HepG2 (cell line): ENCODE measurements at regions not wholly inside any gene's neighbourhood (a gene's known extent, or its start where the extent isn't known, plus 50 kb on each side); places are given as distances from the start of the nearest gene placed in this dataset.
A peak's percentile ranks its signal among the peaks of the same experiment; 100 is the strongest.

Experiments
- AKAP8 ChIP-seq: sonication (generic); formaldehyde crosslinking; IDR thresholded peaks from 2 replicates; pipeline ENCODE4 v1.5.1; 2020; ENCODE audit warnings: mild to moderate bottlenecking, missing genetic modification reagents
- CEBPB ChIP-seq: IDR thresholded peaks from 2 replicates; pipeline ENCODE4 v1.6.1; 2011; ENCODE audit warnings: low read depth, low read length, improper control_type of control experiment, borderline replicate concordance
- E2F1 ChIP-seq: sonication (generic); formaldehyde crosslinking; IDR thresholded peaks from 2 replicates; pipeline ENCODE4 v1.5.0; 2020; ENCODE audit warnings: missing genetic modification reagents
- EHMT2 ChIP-seq: fragments of 200-600 bp; sonication (generic); IDR thresholded peaks from 2 replicates; pipeline ENCODE4 v1.7.0; 2017; ENCODE audit warnings: antibody characterized with exemption, low read depth, low read length, borderline replicate concordance
- ESRRA ChIP-seq: sonication (generic); formaldehyde crosslinking; IDR thresholded peaks from 2 replicates; pipeline ENCODE4 v1.5.1; 2020; ENCODE audit warnings: mild to moderate bottlenecking, low read depth, missing genetic modification reagents
- IRF2 ChIP-seq: IDR thresholded peaks from 2 replicates; pipeline ENCODE4 v1.6.1; 2018; ENCODE audit warnings: missing genetic modification reagents, missing compliant biosample characterization
- KDM5B ChIP-seq: sonication (generic); formaldehyde crosslinking; IDR thresholded peaks from 2 replicates; pipeline ENCODE4 v1.4.0; 2020; ENCODE audit warnings: missing genetic modification reagents, mild to moderate bottlenecking, borderline replicate concordance
- MEIS1 ChIP-seq: sonication (generic); formaldehyde crosslinking; IDR thresholded peaks from 2 replicates; pipeline ENCODE4 v1.9.0; 2021; ENCODE audit warnings: mild to moderate bottlenecking, missing genetic modification reagents, moderate library complexity, borderline replicate concordance
- NCOA1 ChIP-seq: sonication (generic); formaldehyde crosslinking; IDR thresholded peaks from 2 replicates; pipeline ENCODE4 v1.9.0; 2021; ENCODE audit warnings: missing genetic modification reagents
- NFE2L1 ChIP-seq: sonication (generic); formaldehyde crosslinking; IDR thresholded peaks from 2 replicates; pipeline ENCODE4 v1.4.0; 2020; ENCODE audit warnings: missing genetic modification reagents, mild to moderate bottlenecking, borderline replicate concordance
- NR1H2 ChIP-seq: sonication (generic); formaldehyde crosslinking; IDR thresholded peaks from 2 replicates; pipeline ENCODE4 v1.8.1; 2022; ENCODE audit warnings: low read depth, missing genetic modification reagents, borderline replicate concordance
- NR2F6 ChIP-seq, 2 experiments: IDR thresholded peaks; 2 replicates each; pipeline ENCODE4 v1.6.1; 2016; ENCODE audit warnings: antibody characterized with exemption in 1 of 2, mild to moderate bottlenecking in 1 of 2
- PHF21A ChIP-seq: sonication (generic); formaldehyde crosslinking; IDR thresholded peaks from 2 replicates; pipeline ENCODE4 v1.5.0; 2020; ENCODE audit warnings: mild to moderate bottlenecking, missing genetic modification reagents
- SOX6 ChIP-seq, 2 experiments: fragments of 450-650 bp in 1 of 2; sonication (generic) in 1 of 2; formaldehyde crosslinking in 1 of 2; IDR thresholded peaks; 2 replicates each; pipeline versions ENCODE4 v1.4.0 to v1.6.1; 2017 to 2020; ENCODE audit warnings: antibody characterized with exemption in 1 of 2, mild to moderate bottlenecking in 1 of 2, missing genetic modification reagents in 1 of 2
- SRSF9 ChIP-seq: fragments of 200-400 bp; formaldehyde crosslinking; IDR thresholded peaks from 2 replicates; pipeline ENCODE4 v1.6.1; 2018; ENCODE audit warnings: borderline replicate concordance, mild to moderate bottlenecking, low read depth, low read length; ENCODE audit not compliant: insufficient read depth, poor library complexity, severe bottlenecking
- U2AF1 ChIP-seq: fragments of 200-400 bp; formaldehyde crosslinking; optimal IDR thresholded peaks from 2 replicates; pipeline ENCODE3; 2017; ENCODE audit warnings: mild to moderate bottlenecking, low read depth, low read length
- YY1 ChIP-seq: IDR thresholded peaks from 2 replicates; pipeline ENCODE4 v1.6.1; 2011; ENCODE audit warnings: low read length, low read depth, moderate library complexity, mild to moderate bottlenecking; ENCODE audit not compliant: insufficient read depth, insufficient replicate concordance
- ZNF350 ChIP-seq: sonication (generic); formaldehyde crosslinking; IDR thresholded peaks from 2 replicates; pipeline ENCODE4 v1.4.0; 2020; ENCODE audit warnings: mild to moderate bottlenecking, low read depth, missing genetic modification reagents, borderline replicate concordance
- ZNF383 ChIP-seq: sonication (generic); formaldehyde crosslinking; IDR thresholded peaks from 2 replicates; pipeline ENCODE4 v1.4.0; 2020; ENCODE audit warnings: missing genetic modification reagents, mild to moderate bottlenecking, borderline replicate concordance
- ZNF784 ChIP-seq: sonication (generic); formaldehyde crosslinking; IDR thresholded peaks from 2 replicates; pipeline ENCODE4 v1.5.1; 2020; ENCODE audit warnings: missing genetic modification reagents, mild to moderate bottlenecking, borderline replicate concordance
- TF ChIP-seq, protein P1 (sequence below): sonication (generic); formaldehyde crosslinking; conservative IDR thresholded peaks from 2 replicates; pipeline ENCODE4 v1.4.0; 2020; ENCODE audit warnings: mild to moderate bottlenecking, missing genetic modification reagents, moderate library complexity
- TF ChIP-seq, protein P2 (sequence below): sonication (generic); formaldehyde crosslinking; IDR thresholded peaks from 2 replicates; pipeline ENCODE4 v1.9.0; 2022; ENCODE audit warnings: low read depth, missing genetic modification reagents

DNA sequence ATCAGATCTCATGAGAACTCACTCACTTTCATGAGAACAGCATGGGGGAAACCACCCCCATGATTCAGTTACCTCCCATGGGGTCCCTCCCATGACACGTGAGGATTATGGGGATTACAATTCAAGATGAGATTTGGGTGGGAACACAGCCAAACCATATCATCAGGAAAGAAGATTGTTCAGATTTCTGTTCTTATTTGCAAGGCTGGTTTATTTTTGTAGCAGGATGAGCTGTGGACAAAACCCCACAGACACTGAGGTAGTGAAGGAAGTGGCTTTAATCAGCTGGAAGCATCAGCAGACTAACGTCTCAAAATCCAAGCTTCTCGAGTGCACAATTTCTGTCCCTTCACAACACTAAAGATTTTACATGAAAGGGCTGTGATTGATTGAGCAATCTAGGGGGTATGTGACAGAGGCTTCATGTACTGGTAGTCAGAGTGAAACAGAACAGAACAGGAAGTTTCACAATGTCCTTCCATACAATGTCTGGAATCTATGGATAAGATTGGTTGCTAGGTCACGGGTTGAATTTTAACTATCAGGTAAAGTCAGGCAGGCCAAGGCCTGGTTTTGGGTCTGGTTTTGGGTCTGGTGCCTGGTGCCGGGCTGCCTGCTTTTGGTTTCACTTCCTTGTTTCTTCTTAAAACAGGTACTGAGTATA, 91.3 kb upstream of the ZNF366 start (continued):
- TF ChIP-seq KDM5B (CRISPR knock-in tag) (no peak), ZNF350 (CRISPR knock-in tag) (no peak), E2F1 (CRISPR knock-in tag) (no peak), NCOA1 (CRISPR knock-in tag) (no peak), YY1 (no peak), SRSF9 (no peak), IRF2 (CRISPR knock-in tag) (no peak), NR1H2 (no peak), NFE2L1 (no peak), ZNF784 (no peak), MEIS1 (no peak), ESRRA (CRISPR knock-in tag) (no peak), U2AF1 (no peak), SOX6 (IDR thresholded peaks at IDR 0.05) (no peak), SOX6 (CRISPR knock-in tag; IDR thresholded peaks at IDR 0.05) (peak; percentile 36; the same call in 1 of the 2 replicates), ZNF383 (CRISPR knock-in tag) (no peak), PHF21A (CRISPR knock-in tag) (0 out of 2 replicates have a peak, but pooled peaks have one; percentile 26), CEBPB (peak; percentile 90), AKAP8 (CRISPR knock-in tag) (no peak), EHMT2 (no peak), NR2F6 (IDR thresholded peaks at IDR 0.05) (no peak), NR2F6 (CRISPR knock-in tag; IDR thresholded peaks at IDR 0.05) (0 out of 2 replicates have a peak, but pooled peaks have one; percentile 21)
- TF ChIP-seq, protein P1, sequence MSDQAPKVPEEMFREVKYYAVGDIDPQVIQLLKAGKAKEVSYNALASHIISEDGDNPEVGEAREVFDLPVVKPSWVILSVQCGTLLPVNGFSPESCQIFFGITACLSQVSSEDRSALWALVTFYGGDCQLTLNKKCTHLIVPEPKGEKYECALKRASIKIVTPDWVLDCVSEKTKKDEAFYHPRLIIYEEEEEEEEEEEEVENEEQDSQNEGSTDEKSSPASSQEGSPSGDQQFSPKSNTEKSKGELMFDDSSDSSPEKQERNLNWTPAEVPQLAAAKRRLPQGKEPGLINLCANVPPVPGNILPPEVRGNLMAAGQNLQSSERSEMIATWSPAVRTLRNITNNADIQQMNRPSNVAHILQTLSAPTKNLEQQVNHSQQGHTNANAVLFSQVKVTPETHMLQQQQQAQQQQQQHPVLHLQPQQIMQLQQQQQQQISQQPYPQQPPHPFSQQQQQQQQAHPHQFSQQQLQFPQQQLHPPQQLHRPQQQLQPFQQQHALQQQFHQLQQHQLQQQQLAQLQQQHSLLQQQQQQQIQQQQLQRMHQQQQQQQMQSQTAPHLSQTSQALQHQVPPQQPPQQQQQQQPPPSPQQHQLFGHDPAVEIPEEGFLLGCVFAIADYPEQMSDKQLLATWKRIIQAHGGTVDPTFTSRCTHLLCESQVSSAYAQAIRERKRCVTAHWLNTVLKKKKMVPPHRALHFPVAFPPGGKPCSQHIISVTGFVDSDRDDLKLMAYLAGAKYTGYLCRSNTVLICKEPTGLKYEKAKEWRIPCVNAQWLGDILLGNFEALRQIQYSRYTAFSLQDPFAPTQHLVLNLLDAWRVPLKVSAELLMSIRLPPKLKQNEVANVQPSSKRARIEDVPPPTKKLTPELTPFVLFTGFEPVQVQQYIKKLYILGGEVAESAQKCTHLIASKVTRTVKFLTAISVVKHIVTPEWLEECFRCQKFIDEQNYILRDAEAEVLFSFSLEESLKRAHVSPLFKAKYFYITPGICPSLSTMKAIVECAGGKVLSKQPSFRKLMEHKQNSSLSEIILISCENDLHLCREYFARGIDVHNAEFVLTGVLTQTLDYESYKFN = 0 out of 2 replicates have a peak, but pooled peaks have one; percentile 20
- TF ChIP-seq, protein P2, sequence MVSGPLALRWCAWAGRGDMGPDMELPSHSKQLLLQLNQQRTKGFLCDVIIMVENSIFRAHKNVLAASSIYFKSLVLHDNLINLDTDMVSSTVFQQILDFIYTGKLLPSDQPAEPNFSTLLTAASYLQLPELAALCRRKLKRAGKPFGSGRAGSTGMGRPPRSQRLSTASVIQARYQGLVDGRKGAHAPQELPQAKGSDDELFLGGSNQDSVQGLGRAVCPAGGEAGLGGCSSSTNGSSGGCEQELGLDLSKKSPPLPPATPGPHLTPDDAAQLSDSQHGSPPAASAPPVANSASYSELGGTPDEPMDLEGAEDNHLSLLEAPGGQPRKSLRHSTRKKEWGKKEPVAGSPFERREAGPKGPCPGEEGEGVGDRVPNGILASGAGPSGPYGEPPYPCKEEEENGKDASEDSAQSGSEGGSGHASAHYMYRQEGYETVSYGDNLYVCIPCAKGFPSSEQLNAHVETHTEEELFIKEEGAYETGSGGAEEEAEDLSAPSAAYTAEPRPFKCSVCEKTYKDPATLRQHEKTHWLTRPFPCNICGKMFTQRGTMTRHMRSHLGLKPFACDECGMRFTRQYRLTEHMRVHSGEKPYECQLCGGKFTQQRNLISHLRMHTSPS (CRISPR knock-in tag) = no peak
